CD4-positive, alpha-beta T cell treated with Interferon alpha-2 for 1 hour (primary cell): ENCODE measurements at regions not wholly inside any gene's neighbourhood (a gene's known extent, or its start where the extent isn't known, plus 50 kb on each side); places are given as distances from the start of the nearest gene placed in this dataset.

Source experiments
- DNase-seq, 2 donors: peaks; one replicate each; pipeline ENCODE4 v3.0.0-alpha.2; 2020 to 2022

- DNase-seq = no peak
These were observed 145.8 kb downstream of the DNAJB6 start for GRCh38 chr7:157482517-157483087.

- DNase-seq = no peak
These were observed 146.7 kb downstream of the DNAJB6 start for GRCh38 chr7:157483515-157483914.

GRCh38 chr7:157483971-157484410, 147.2 kb downstream of the DNAJB6 start:
- DNase-seq = no peak

GRCh38 chr7:157484411-157485081, 147.7 kb downstream of the DNAJB6 start:
- no peak for DNase-seq

DNA sequence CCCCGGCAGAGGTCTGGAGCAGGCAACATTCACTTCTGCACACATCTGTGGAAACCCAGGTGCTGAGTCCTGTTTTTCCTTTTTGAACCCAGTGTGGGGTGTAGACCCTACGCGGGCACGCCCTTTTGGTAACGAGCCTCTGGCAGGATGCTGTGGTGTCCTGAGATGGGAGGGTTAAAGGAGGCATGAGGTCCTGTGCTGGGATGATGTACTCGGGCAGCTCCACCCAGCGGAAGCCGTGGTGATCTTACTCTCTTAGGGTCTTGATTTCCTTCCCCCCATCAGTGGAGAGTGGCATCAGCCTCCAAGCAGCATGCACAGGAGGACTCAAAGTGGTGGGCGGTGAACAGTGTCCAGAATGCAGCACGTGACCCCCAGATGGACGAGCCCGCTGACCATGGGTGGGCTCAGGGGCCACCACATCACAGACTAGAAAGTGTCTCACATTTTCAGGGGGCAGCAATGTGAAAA, 148.6 kb downstream of the DNAJB6 start:
- DNase-seq = peak in 1 of 2 donors; percentile 11

DNA sequence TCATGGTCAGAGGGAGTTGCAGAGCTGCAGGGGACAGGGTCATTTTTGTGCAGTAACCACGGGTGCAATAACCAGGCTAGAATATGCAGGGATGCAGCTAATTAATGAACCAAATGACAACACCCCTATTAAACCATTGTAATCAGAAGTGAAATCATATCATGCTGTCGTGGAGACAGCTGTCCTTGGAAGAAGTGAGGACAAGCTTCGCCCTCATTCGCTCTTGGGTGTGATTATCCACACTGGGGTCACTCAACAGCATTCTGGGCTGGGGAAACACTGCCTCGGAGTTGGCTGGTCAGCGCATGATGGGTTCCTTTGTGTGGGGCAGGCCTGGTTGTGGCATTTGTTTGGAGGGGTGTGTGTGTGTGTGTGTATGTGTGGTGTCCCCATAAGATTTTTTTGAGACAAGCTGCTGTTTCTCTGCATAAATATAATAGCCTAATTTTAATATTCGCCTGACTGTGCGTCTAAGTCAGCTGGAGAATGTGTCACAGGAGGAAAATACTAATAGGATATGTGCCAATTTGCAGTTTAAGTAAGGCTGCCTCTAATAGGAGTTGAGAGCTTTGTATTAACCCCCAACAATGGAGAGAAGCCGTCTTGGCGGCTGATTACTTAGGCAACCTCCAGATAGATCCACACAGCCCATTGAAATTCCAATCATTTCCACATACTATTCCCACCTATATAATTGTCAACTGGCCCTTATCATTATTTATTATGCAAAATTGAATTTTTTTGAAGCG, 149.4 kb downstream of the DNAJB6 start:
- no peak for DNase-seq

DNA sequence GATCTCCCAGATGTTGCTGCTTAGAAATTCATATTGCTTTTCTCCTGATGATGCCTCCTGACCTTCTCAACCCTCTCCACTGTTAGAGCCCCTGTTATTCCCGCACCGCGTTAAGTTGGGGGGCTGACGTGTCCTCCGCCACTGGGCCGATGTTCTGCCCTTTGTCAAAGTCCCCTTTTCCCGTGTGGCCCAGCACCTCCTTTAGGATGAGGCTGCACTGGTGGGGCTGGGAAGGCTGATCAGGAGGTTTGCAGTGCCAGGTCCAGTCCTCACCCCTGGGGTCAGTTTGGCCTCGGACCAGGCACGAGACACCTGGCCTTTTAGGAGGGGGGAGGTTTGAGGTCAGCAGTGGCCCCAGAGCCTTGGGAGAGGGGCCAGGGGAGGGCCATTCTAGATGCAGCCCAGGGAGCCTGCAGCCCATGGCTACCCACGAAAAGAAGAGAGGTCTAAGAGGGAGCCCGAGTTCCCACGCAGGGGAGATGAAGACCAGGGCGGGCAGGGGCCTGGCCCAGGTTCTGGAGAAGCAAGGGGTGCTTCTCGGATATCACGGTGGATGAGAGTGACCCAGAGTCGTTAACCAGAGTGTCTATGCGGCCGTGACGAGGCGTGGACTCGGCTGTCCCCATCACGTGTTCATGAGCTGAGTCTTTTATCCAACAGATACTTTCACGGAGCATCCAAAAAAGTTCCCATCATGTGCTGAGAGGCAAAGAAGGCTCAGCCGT, 150.4 kb downstream of the DNAJB6 start:
- DNase-seq = no peak

DNA sequence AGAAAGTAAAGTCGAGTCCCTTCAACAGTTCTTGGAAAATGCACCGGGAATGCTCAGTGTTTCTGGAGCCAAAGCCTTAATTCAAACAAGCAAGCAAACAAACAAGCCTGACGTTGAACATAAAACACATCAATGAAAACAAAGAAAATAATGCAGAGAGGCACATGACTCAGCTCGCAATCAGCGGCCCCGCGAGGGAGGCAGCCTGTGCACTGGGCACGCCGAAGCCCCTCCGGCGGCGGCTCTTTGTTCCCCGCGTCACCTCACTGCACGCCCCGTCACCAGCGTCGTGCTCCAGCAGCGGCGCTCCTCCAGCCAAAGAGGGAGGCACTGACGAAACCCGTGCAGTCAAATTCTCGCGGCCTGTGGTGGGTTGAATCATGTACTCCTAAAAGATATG, 151.5 kb downstream of the DNAJB6 start:
- no peak for DNase-seq

DNA sequence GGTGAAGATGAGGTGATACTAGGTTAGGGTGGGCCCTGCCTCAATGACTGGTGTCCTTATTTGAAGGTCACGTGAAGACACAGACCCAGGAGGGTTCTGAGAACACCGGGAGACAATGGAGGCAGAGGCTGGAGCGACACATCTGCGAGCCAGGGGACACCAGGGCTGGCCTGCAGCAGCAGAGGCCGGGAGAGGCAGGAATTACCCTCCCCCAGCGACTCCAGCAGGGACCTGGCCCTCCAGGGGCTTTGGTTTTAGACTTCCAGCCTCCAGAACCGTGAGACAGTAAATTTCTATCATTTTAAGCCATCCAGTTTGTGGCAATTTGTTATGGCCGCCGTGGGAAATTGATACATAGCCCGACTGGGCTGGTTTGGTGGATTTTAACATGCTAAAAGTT, 152.2 kb downstream of the DNAJB6 start:
- DNase-seq = no peak
